ENCODE measurements at regions not wholly inside any gene's neighbourhood (a gene's known extent, or its start where the extent isn't known, plus 50 kb on each side); places are given as distances from the start of the nearest gene placed in this dataset.
"Not testable (repeated sequence)": the region's sequence is repeated elsewhere in the genome, so short reads cannot be mapped to it uniquely, and the experiment has no call there.

DNA sequence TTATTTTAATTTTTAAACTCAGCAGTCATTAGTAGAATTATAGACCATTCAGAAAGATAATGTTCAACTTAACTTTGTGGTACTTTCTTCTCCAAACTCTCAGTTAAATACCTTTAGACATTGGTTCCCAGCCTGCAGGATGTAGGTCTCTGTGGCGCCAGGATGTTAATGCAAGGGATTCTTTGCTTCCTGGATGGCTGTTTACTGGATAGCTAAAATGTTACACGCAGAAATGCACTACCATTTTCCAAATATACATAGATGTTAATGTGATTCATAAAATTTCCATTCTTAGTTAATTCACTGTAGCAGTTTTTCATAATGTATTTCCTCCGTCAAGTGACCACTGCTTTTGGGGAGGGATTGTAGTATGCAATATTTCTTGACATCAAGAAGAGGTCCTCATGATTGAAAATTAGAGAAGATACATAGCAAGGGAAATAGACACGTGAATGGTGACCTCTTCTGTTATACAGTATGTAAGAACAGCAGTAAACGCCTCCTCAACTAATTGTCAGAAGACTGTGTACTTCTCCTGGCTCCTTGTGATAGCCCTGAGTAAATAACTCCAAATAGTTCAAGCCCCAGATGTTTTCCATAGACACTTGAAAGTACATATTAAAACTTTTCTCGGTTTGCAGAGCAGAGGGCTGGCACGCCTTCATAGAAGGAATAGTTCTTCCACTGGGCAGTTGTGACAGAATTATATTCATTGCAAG lies 128.8 kb downstream of the LCA5 start:
- Mint-ChIP-seq H3K4me1 (no peaks in the 10 kb centered on the region), H3K9me3 (ENCODE audit: low read depth) (no peaks in the 10 kb centered on the region), H3K27ac (no peak overlapping the region), H3K27me3 (no peaks in the 10 kb centered on the region), H3K4me3 (no peak overlapping the region), H3K36me3 (no peaks in the 10 kb centered on the region)
- no peak for DNase-seq
- no peak for ATAC-seq
- CTCF ChIA-PET = no interaction called here

DNA sequence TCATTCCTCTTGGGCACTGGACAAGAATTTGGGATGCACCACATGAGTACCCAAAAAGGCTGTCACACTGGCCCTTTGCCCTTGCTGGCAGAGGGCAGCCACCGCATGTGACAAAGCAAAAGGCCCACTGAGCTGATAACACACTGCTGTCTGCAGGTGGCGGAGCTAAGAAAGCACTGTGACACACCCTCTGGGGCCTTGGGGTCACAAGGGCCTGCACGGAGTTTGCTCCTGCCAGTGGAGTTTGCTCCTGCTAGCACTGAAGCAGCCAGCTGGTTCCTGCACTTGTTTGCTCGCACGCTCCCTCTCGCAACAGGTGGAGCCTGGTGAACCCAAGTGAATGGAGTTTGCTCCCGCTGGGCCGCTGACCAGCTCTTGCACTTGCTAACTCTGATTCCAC lies 132.6 kb downstream of the LCA5 start:
- CTCF ChIA-PET = no interaction called here
- no peak overlapping the region for H3K4me3 Mint-ChIP-seq
- H3K9me3 Mint-ChIP-seq (ENCODE audit: low read depth) = no peaks in the 10 kb centered on the region
- no peaks in the 10 kb centered on the region for H3K36me3 Mint-ChIP-seq
- H3K27me3 Mint-ChIP-seq = no peaks in the 10 kb centered on the region
- ATAC-seq (no peak), DNase-seq (no peak)
- no peak overlapping the region for H3K27ac Mint-ChIP-seq
- H3K4me1 Mint-ChIP-seq = no peaks in the 10 kb centered on the region

DNA sequence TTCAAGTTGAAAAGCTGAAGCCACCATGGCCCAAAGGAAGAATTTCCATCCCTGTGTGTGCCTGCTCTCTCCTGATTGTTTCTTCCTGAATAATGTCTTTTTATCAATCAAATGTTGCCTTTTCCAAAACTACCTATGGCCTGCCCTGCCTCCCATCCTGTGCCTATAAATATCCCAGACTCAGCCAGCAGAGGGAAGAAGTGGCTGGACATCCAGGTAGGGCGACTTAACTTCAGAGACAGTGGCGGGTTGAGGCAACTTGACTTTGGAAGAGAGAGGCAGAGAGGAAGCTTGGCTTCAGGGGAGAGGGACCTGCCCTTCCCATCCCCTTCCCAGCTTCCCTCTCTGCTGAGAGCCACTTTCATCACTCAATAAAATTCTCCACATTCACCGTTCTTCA lies 133.0 kb downstream of the LCA5 start:
- ATAC-seq = no peak
- Mint-ChIP-seq H3K4me1 (no peaks in the 10 kb centered on the region), H3K36me3 (no peaks in the 10 kb centered on the region), H3K27ac (no peak overlapping the region), H3K27me3 (no peaks in the 10 kb centered on the region), H3K4me3 (no peak overlapping the region), H3K9me3 (ENCODE audit: low read depth) (no peaks in the 10 kb centered on the region)
- DNase-seq = no peak
- CTCF ChIA-PET = no interaction called here

DNA sequence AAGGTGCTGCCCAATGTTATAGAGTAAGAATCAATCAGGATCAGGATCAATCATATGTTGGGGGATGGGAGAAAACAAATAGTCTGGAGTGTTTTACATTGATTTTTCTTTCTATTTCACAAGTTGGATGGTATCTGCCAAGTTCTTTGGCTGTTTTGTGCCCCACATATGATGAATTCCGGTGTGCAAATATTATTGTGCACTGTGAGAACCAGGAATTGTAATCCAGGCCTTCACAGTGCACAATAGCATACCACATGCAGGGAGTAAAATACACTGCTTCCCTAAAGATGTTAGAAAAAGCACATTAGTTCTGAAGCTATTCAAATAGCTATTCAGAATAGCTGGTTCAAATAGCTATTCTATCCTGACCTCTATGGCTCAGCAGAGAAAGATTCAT lies 133.7 kb downstream of the LCA5 start:
- Mint-ChIP-seq H3K4me1 (no peaks in the 10 kb centered on the region), H3K27ac (no peak overlapping the region), H3K36me3 (no peaks in the 10 kb centered on the region), H3K27me3 (no peaks in the 10 kb centered on the region), H3K9me3 (ENCODE audit: low read depth) (no peaks in the 10 kb centered on the region), H3K4me3 (no peak overlapping the region)
- ATAC-seq = no peak
- CTCF ChIA-PET = no interaction called here
- no peak for DNase-seq

DNA sequence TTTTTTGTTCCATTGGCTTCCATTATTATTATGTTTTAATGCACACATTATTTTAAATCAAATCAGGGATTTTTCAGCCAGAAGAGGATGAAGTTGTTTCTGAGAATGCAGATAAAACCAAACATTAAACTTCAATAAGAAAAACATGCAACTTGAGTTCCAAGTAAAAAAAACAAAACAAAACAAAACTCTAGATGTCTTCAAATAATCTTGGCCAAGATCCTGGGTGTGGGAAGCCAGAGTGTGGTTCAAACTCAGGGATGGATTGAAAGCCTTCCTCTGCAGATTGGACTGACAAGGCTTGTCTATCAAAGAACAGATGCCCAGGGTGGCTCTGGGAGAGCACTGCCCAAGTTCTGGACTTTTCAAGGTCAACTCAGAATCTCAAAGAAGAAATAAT lies 134.1 kb downstream of the LCA5 start:
- DNase-seq (no peak), ATAC-seq (no peak)
- Mint-ChIP-seq H3K4me3 (no peak overlapping the region), H3K36me3 (no peaks in the 10 kb centered on the region), H3K27me3 (no peaks in the 10 kb centered on the region), H3K27ac (no peak overlapping the region), H3K4me1 (no peaks in the 10 kb centered on the region), H3K9me3 (ENCODE audit: low read depth) (no peaks in the 10 kb centered on the region)
- CTCF ChIA-PET = no interaction called here

DNA sequence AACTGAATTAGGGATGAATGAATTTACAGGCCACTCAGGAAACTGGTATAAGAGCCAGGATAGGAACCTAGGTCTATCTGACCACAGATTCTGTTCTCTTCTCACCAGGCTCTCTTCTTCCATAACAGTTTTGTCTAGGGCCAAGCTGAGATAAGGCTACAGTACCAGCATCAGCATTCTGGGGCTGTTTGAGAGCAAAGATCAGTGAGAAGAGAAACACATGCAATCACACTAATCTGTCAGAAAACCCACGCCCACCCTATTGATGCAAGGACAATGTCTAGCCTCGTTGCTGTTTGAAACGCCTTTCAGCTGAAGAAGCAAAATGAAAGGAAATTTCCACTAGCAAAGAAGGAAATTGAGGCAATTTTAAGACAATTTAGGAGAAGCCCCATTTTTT lies 137.7 kb downstream of the LCA5 start:
- CTCF ChIA-PET = no interaction called here
- Mint-ChIP-seq H3K4me1 (no peaks in the 10 kb centered on the region), H3K9me3 (ENCODE audit: low read depth) (no peaks in the 10 kb centered on the region), H3K36me3 (no peaks in the 10 kb centered on the region), H3K27ac (no peak overlapping the region), H3K27me3 (no peaks in the 10 kb centered on the region), H3K4me3 (no peak overlapping the region)
- ATAC-seq (no peak), DNase-seq (no peak)

DNA sequence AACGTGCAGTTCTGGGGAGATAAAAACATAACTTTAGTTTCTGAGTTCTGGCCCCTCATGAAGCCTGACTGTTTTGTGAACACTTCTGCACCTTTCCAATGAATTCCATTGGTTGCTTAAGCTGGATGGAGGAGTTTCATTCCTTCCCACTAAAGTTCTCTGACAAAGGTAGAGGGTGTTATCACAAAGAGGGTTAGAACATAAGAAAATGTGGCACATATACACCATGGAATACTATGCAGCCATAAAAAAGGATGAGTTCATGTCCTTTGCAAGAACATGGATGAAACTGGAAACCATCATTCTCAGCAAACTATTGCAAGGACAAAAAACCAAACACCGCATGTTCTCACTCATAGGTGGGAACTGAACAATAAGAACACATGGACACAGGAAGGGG lies 138.6 kb downstream of the LCA5 start:
- CTCF ChIA-PET; H3K36me3 Mint-ChIP-seq; H3K27ac Mint-ChIP-seq; DNase-seq; H3K4me3 Mint-ChIP-seq; H3K27me3 Mint-ChIP-seq; H3K4me1 Mint-ChIP-seq; ATAC-seq; H3K9me3 Mint-ChIP-seq (ENCODE audit: low read depth): not testable (repeated sequence)

DNA sequence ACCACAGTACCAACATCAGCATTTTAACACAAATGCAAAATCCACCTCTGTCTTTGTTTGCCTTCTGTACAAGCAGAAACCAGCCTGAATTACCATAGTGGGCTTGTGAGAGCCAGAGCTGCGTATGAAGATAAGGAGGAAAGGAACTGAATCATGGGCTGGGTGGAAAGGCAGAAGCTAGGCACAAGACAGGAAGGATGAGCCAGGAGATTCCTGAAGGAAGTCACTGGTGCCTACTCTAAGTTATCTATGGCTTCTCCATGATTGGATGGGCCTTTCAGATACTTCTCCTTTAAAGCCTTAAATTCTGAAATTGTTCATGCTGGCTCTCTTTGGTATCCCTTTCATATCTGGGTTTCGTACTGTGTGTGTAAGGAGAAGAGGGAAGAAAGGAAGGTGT lies 140.6 kb downstream of the LCA5 start:
- ATAC-seq (no peak), DNase-seq (no peak)
- Mint-ChIP-seq H3K4me1 (no peaks in the 10 kb centered on the region), H3K27ac (no peak overlapping the region), H3K36me3 (no peaks in the 10 kb centered on the region), H3K9me3 (ENCODE audit: low read depth) (peaks cover 7% of the 10 kb centered on the region), H3K4me3 (no peak overlapping the region), H3K27me3 (no peaks in the 10 kb centered on the region)
- CTCF ChIA-PET = no interaction called here

DNA sequence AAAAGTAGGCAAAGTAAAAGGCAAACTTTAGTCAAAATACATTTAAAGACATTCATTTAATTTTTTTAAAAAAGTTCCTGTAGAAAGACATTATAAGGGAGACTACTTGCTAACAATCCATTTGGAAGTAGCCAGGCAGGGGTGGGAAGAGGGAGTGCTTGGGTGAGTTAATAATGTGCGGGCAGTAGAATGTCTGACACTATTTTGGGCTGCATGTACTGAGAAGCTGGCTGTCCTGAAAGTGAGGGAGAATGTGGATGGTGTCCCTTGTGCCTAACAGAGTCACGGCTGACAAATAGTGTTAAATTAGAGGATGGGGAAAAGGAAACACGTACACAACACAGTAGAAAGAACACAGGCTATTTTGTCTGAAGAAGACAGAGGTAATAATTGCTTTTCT lies 142.5 kb downstream of the LCA5 start:
- peaks cover 7% of the 10 kb centered on the region for H3K9me3 Mint-ChIP-seq (ENCODE audit: low read depth)
- ATAC-seq (no peak), DNase-seq (no peak)
- no peaks in the 10 kb centered on the region for H3K27me3 Mint-ChIP-seq
- H3K27ac Mint-ChIP-seq = no peak overlapping the region
- no peaks in the 10 kb centered on the region for H3K4me1 Mint-ChIP-seq
- no peaks in the 10 kb centered on the region for H3K36me3 Mint-ChIP-seq
- no peak overlapping the region for H3K4me3 Mint-ChIP-seq
- CTCF ChIA-PET = no interaction called here

DNA sequence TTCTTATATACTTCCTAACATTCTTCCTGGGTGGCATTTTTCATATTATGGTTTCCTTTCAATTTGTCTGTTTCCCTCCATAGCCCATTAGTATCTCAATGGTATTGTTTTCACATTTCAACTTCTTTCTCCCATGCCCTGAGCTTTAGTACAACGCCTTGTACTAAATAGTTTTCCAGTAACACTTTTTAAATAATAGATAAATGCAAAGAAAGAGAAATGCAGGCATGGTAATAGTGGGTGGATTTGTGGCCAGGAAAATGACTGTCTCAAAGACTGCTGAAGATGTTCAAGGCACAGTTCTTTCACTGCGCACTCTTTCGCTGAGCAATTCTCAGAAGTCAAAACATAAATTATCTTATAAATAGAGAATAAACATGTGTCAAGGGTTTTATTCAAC lies 145.1 kb downstream of the LCA5 start:
- DNase-seq (no peak), ATAC-seq (no peak)
- no peaks in the 10 kb centered on the region for H3K36me3 Mint-ChIP-seq
- CTCF ChIA-PET = no interaction called here
- H3K27me3 Mint-ChIP-seq = no peaks in the 10 kb centered on the region
- H3K4me3 Mint-ChIP-seq = no peak overlapping the region
- no peak overlapping the region for H3K27ac Mint-ChIP-seq
- H3K4me1 Mint-ChIP-seq = no peaks in the 10 kb centered on the region
- peaks cover 7% of the 10 kb centered on the region for H3K9me3 Mint-ChIP-seq (ENCODE audit: low read depth)

DNA sequence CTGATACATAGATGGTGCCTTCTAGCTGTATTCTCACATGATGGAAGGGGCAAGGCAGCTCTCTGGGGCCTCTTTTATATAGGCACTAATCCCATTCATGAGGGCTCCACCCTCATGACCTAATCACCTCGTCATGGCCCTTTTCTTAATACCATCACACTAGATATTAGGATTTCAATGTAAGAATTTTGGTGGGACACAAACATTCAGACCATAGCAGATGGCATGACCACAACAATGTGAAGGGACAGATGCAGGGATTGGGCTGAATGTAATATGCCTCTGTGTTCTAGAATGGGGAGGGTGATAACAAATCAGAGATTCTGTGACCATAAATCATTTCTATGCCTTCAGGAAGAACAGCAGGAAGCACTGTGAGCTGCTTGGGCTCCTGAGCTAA lies 145.8 kb downstream of the LCA5 start:
- CTCF ChIA-PET = no interaction called here
- Mint-ChIP-seq H3K27ac (no peak overlapping the region), H3K4me1 (no peaks in the 10 kb centered on the region), H3K36me3 (no peaks in the 10 kb centered on the region), H3K27me3 (no peaks in the 10 kb centered on the region), H3K9me3 (ENCODE audit: low read depth) (peaks cover 7% of the 10 kb centered on the region), H3K4me3 (no peak overlapping the region)
- DNase-seq (no peak), ATAC-seq (no peak)

DNA sequence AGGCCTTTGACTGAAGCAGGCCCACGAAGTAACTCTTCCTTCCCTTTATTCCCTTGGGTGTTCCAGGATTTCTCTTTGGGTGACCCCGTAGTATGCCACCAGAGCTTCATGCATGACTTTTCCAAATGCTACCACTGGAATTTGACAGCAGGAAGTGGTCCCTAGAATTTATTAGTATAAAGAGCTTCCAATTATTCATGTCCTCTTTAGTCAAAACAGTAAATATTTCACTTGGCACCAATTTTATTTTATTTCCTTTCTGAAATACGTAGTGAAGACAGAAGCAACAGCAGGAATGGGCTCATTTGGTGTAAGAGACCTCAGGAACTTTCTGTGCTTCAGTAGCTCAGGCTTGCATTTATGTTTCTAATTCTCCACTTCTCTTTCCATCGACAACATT lies 151.3 kb downstream of the LCA5 start:
- Mint-ChIP-seq H3K4me1 (no peaks in the 10 kb centered on the region), H3K27me3 (no peaks in the 10 kb centered on the region), H3K36me3 (no peaks in the 10 kb centered on the region), H3K9me3 (ENCODE audit: low read depth) (no peaks in the 10 kb centered on the region), H3K27ac (no peak overlapping the region), H3K4me3 (no peak overlapping the region)
- CTCF ChIA-PET = no interaction called here
- ATAC-seq = no peak
- no peak for DNase-seq

DNA sequence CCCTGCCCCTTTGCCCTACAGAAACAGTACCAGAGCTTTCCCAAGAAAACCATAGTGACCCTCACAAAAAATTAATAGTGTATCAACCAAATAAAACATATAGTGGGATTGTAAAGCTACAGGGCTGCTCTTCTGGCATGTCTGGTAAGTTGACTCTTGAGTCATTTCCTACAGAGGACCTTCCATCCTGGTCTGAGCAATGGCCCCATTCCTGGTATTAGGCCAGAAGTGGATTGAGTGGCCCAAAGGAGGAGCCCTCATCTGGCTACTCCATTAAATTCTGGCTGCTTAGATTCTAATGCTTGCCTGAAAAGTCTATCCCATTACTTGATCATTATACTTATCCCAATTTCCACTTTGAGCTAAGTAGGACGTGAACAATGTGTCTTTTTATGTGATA lies 150.9 kb upstream of the HMGN3 start:
- H3K27ac Mint-ChIP-seq = no peak overlapping the region
- ATAC-seq (no peak), DNase-seq (no peak)
- no peak overlapping the region for H3K4me3 Mint-ChIP-seq
- no peaks in the 10 kb centered on the region for H3K4me1 Mint-ChIP-seq
- no peaks in the 10 kb centered on the region for H3K27me3 Mint-ChIP-seq
- no peaks in the 10 kb centered on the region for H3K9me3 Mint-ChIP-seq (ENCODE audit: low read depth)
- CTCF ChIA-PET = interaction anchor here (1.0 kb wide), 1 partner anchor 10 kb away, joined by 3 read pairs; no protein-coding TSS in a partner anchor
- no peaks in the 10 kb centered on the region for H3K36me3 Mint-ChIP-seq

DNA sequence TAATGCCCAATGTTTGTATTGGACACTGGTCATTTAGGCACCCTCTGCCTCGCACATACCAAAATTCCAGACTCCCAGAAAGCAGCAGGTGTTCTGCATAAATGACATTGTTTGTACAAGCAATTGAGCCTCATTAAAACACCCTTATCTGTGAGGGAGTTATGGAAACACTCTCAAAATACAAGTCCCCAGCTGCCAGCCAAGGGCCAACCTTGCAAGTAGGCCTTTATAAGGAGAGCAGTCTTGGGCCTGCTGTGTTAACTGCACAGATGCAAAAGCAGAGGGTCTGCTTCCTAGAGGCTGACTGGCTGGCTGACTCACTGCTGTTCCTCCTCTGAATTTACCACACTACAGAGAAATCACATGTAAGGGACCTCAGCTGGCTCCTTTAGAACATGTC lies 150.4 kb upstream of the HMGN3 start:
- CTCF ChIA-PET = interaction anchor here (1.0 kb wide), 1 partner anchor 9 kb away, joined by 3 read pairs; no protein-coding TSS in a partner anchor
- ATAC-seq (no peak), DNase-seq (no peak)
- H3K27ac Mint-ChIP-seq = no peak overlapping the region
- no peaks in the 10 kb centered on the region for H3K9me3 Mint-ChIP-seq (ENCODE audit: low read depth)
- H3K4me3 Mint-ChIP-seq = no peak overlapping the region
- H3K36me3 Mint-ChIP-seq = no peaks in the 10 kb centered on the region
- H3K27me3 Mint-ChIP-seq = no peaks in the 10 kb centered on the region
- no peaks in the 10 kb centered on the region for H3K4me1 Mint-ChIP-seq

DNA sequence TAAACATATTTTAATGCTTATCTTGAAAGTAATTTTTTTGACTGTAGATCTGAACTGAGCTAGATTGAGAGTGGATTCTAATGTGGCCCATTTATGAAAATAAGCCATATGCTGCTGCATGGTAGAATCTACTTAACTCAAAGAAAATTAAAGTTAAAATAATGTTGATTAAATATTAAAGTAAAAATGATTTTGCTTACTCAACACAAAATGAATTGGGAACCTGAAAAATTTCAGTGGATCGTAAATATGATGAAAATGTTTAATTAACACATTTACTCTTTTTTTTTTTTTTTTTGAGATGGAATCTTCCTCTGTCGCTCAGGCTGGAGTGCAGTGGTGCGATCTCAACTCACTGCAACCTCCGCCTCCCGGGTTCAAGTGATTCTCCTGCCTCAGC lies 144.5 kb upstream of the HMGN3 start:
- DNase-seq (no peak), ATAC-seq (no peak)
- Mint-ChIP-seq H3K27me3 (peaks cover 7% of the 10 kb centered on the region), H3K36me3 (no peaks in the 10 kb centered on the region), H3K4me1 (no peaks in the 10 kb centered on the region), H3K9me3 (ENCODE audit: low read depth) (no peaks in the 10 kb centered on the region), H3K4me3 (no peak overlapping the region), H3K27ac (no peak overlapping the region)
- CTCF ChIA-PET = no interaction called here

Data from activated CD8-positive, alpha-beta memory T cell treated with anti-CD3 and anti-CD28 coated beads, Interleukin-2, amount 10 ng/mL, durations not matched to agents 7 days and 5 days (primary cell).